ENCODE measurements at regions not wholly inside any gene's neighbourhood (a gene's known extent, or its start where the extent isn't known, plus 50 kb on each side); places are given as distances from the start of the nearest gene placed in this dataset.
"Not testable (repeated sequence)": the region's sequence is repeated elsewhere in the genome, so short reads cannot be mapped to it uniquely, and the experiment has no call there.

DNA sequence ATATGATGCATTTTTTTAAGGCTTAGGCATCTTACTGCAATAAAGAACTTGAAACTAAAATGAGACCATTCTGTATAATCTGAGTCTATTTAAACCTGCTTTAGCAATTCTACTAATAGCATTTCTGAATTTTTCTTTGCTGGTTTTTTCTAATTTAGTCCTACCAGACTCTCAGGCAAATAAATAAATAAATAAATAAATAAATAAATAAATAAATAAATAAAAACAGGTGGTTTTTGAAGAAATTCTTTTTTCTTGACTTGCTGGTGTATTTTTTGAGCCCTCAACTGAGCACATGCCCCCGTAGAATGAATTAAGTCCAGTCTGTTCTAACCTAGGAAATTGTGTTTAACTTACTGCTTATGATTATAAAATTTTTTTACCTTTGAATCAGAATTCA, 134.7 kb upstream of the FOXP2 start:
- no peak for DNase-seq
- intact Hi-C loops (cut with micrococcal nuclease; ENCODE audit: unreplicated experiment), result no loop called here
- no TSS peak for BruUV-seq (replicated peaks)
- Mint-ChIP-seq H3K36me3 (ENCODE audit: insufficient read depth, unreplicated experiment) (no peaks in the 10 kb centered on the region), H3K9me3 (ENCODE audit: low read depth, unreplicated experiment) (no peaks in the 10 kb centered on the region), H3K27me3 (ENCODE audit: unreplicated experiment) (no peaks in the 10 kb centered on the region), H3K4me1 (ENCODE audit: low read depth, unreplicated experiment) (no peaks in the 10 kb centered on the region), H3K4me3 (ENCODE audit: low read depth, unreplicated experiment) (no peak overlapping the region), H3K27ac (ENCODE audit: unreplicated experiment) (no peak overlapping the region)
- TF ChIP-seq, protein P1, sequence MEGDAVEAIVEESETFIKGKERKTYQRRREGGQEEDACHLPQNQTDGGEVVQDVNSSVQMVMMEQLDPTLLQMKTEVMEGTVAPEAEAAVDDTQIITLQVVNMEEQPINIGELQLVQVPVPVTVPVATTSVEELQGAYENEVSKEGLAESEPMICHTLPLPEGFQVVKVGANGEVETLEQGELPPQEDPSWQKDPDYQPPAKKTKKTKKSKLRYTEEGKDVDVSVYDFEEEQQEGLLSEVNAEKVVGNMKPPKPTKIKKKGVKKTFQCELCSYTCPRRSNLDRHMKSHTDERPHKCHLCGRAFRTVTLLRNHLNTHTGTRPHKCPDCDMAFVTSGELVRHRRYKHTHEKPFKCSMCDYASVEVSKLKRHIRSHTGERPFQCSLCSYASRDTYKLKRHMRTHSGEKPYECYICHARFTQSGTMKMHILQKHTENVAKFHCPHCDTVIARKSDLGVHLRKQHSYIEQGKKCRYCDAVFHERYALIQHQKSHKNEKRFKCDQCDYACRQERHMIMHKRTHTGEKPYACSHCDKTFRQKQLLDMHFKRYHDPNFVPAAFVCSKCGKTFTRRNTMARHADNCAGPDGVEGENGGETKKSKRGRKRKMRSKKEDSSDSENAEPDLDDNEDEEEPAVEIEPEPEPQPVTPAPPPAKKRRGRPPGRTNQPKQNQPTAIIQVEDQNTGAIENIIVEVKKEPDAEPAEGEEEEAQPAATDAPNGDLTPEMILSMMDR (IDR thresholded peaks at IDR 0.05; ENCODE audit: unreplicated experiment), result no peak
- CTCF ChIA-PET, result no interaction called here

DNA sequence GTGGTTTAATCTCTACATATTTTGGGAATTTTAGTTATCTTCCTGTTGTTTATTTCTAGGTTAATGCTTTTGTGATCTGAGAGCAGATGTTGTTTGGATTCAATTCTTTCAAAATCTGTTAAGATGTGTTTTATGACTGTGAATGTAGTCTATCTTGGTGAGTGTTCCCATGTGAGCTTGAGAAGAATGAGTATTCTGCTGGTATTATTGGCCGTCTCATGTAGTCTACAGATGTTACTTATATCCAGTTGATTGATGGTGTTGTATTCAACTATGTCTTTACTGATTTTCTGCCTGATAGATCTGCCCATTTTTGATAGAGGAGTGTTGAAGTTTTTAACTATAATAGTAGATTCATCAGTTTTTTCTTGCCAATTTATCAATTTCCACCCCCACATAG, 141.4 kb upstream of the FOXP2 start:
- no peaks in the 10 kb centered on the region for H3K9me3 Mint-ChIP-seq (ENCODE audit: low read depth, unreplicated experiment)
- no peaks in the 10 kb centered on the region for H3K27me3 Mint-ChIP-seq (ENCODE audit: unreplicated experiment)
- no peak overlapping the region for H3K4me3 Mint-ChIP-seq (ENCODE audit: low read depth, unreplicated experiment)
- TF ChIP-seq, protein P1 (IDR thresholded peaks at IDR 0.05; ENCODE audit: unreplicated experiment), result no peak
- H3K4me1 Mint-ChIP-seq (ENCODE audit: low read depth, unreplicated experiment), result no peaks in the 10 kb centered on the region
- H3K27ac Mint-ChIP-seq (ENCODE audit: unreplicated experiment), result no peak overlapping the region
- CTCF ChIA-PET, result no interaction called here
- BruUV-seq (replicated peaks), result no TSS peak
- no peaks in the 10 kb centered on the region for H3K36me3 Mint-ChIP-seq (ENCODE audit: insufficient read depth, unreplicated experiment)
- intact Hi-C loops (cut with micrococcal nuclease; ENCODE audit: unreplicated experiment), result no loop called here
- DNase-seq, result no peak

DNA sequence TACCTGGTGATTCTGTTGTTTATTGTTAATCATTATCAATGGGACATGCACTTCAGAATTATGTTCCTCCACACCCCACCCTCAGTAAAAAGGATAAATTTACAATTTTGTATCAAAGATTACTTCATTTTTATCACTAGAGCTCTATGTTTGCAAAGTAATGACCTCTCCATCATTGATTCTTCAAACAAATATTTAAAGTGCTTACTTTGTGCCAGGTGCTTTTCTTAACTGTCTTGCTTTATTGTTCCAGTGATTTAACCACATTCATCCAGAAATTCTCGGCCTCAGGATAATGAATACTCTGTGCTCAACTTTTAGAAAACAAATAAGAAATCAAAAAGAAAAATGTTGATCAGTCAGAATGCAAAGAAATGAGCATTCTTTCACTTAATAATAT, 144.9 kb upstream of the FOXP2 start:
- Mint-ChIP-seq H3K4me1 (ENCODE audit: low read depth, unreplicated experiment) (no peaks in the 10 kb centered on the region), H3K4me3 (ENCODE audit: low read depth, unreplicated experiment) (no peak overlapping the region), H3K36me3 (ENCODE audit: insufficient read depth, unreplicated experiment) (no peaks in the 10 kb centered on the region), H3K27me3 (ENCODE audit: unreplicated experiment) (no peaks in the 10 kb centered on the region), H3K9me3 (ENCODE audit: low read depth, unreplicated experiment) (peaks cover 2% of the 10 kb centered on the region), H3K27ac (ENCODE audit: unreplicated experiment) (no peak overlapping the region)
- no TSS peak for BruUV-seq (replicated peaks)
- CTCF ChIA-PET, result no interaction called here
- intact Hi-C loops (cut with micrococcal nuclease; ENCODE audit: unreplicated experiment), result no loop called here
- no peak for DNase-seq
- TF ChIP-seq, protein P1 (IDR thresholded peaks at IDR 0.05; ENCODE audit: unreplicated experiment), result no peak

DNA sequence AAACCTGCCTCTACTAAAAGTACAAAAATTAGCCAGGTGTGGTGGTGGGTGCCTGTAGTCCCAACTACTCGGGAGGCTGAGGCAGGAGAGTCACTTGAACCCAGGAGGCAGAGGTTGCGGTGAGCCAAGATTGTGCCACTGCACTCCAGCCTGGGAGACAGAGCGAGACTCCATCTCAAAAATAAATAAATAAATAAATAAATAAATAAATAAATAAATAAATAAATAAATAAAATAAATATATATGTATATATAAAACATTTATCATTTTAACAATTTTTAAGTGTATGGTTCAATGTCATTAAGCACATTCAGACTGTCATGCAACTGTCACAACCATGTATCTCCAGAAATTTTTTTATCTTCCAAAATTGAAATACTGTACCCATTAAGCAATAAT, 147.1 kb upstream of the FOXP2 start:
- H3K36me3 Mint-ChIP-seq (ENCODE audit: insufficient read depth, unreplicated experiment); H3K9me3 Mint-ChIP-seq (ENCODE audit: low read depth, unreplicated experiment); DNase-seq; H3K27ac Mint-ChIP-seq (ENCODE audit: unreplicated experiment); CTCF ChIA-PET; H3K4me3 Mint-ChIP-seq (ENCODE audit: low read depth, unreplicated experiment); intact Hi-C loops (cut with micrococcal nuclease; ENCODE audit: unreplicated experiment); BruUV-seq (replicated peaks); H3K27me3 Mint-ChIP-seq (ENCODE audit: unreplicated experiment); H3K4me1 Mint-ChIP-seq (ENCODE audit: low read depth, unreplicated experiment): not testable (repeated sequence)

DNA sequence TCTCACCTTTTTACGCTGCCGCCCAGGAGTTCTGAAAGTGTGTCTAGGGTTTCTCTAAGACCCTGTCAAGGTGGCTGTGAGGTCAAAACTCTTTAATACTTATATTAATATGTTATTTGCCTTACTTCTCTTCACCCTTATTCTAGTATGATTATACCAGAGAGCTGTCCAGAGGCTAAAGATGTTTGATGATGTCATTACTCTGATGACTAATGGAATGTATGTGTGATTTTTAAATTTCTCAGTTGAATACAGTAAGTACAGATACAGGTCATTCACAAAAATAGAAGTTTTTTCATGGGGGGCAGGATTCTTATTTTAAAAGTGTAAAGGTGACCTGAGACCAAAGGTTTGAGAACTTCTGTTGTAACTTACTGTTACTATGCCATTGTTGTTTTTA, 150.6 kb upstream of the FOXP2 start:
- H3K9me3 Mint-ChIP-seq (ENCODE audit: low read depth, unreplicated experiment), result peaks cover 2% of the 10 kb centered on the region
- H3K36me3 Mint-ChIP-seq (ENCODE audit: insufficient read depth, unreplicated experiment), result no peaks in the 10 kb centered on the region
- no peaks in the 10 kb centered on the region for H3K27me3 Mint-ChIP-seq (ENCODE audit: unreplicated experiment)
- no peak overlapping the region for H3K4me3 Mint-ChIP-seq (ENCODE audit: low read depth, unreplicated experiment)
- no peaks in the 10 kb centered on the region for H3K4me1 Mint-ChIP-seq (ENCODE audit: low read depth, unreplicated experiment)
- TF ChIP-seq, protein P1 (IDR thresholded peaks at IDR 0.05; ENCODE audit: unreplicated experiment), result no peak
- CTCF ChIA-PET, result no interaction called here
- BruUV-seq (replicated peaks), result no TSS peak
- intact Hi-C loops (cut with micrococcal nuclease; ENCODE audit: unreplicated experiment), result no loop called here
- H3K27ac Mint-ChIP-seq (ENCODE audit: unreplicated experiment), result no peak overlapping the region
- DNase-seq, result no peak

All from Calu3 (cell line).